Esophagus muscularis mucosa (tissue), 4 donors: ENCODE measurements at regions not wholly inside any gene's neighbourhood (a gene's known extent, or its start where the extent isn't known, plus 50 kb on each side); places are given as distances from the start of the nearest gene placed in this dataset.

Experiments
- DNase-seq: peaks from one replicate; pipeline ENCODE4 v3.0.0-alpha.2; 2017; ENCODE audit errors: extremely low spot score
- H3K27ac ChIP-seq, 4 donors: fragments of 200-600 bp; sonication (generic); replicated peaks in 1 of 4; 1 replicate in 3 of 4; 2 replicates in 1 of 4; pipeline ENCODE4 v1.5.1; 2016 to 2019; ENCODE audit warnings: mild to moderate bottlenecking in 1 of 4
- H3K27me3 ChIP-seq, 4 donors: fragments of 200-600 bp; sonication (generic); one replicate each; pipeline versions ENCODE4 v1.5.1 to v1.6.0; 2016 to 2019
- H3K36me3 ChIP-seq, 4 donors: fragments of 200-600 bp; sonication (generic); one replicate each; pipeline ENCODE4 v1.5.1; 2016 to 2019
- H3K4me1 ChIP-seq, 4 donors: fragments of 200-600 bp; sonication (generic); one replicate each; pipeline ENCODE4 v1.5.1; 2016 to 2019
- H3K4me3 ChIP-seq, 4 donors: fragments of 200-600 bp; sonication (generic); 1 replicate in 2 of 4; 2 replicates in 2 of 4; pipeline ENCODE4 v1.5.1; 2016 to 2019; ENCODE audit warnings: mild to moderate bottlenecking in 4 of 4, moderate library complexity in 1 of 4
- H3K9me3 ChIP-seq, 4 donors: fragments of 200-600 bp; sonication (generic); 1 replicate in 3 of 4; 2 replicates in 1 of 4; pipeline ENCODE4 v1.5.1; 2016 to 2019
- CTCF ChIP-seq, 3 experiments: fragments of 200-600 bp in 2 of 3; fragments of 450-650 bp in 1 of 3; sonication (generic) in 2 of 3; IDR thresholded peaks; one replicate each; pipeline ENCODE4 v1.5.1; 2017 to 2019; ENCODE audit warnings: antibody characterized with exemption in 3 of 3, mild to moderate bottlenecking in 2 of 3, moderate library complexity in 1 of 3
- EP300 ChIP-seq: sonication (generic); formaldehyde crosslinking; IDR thresholded peaks from one replicate; pipeline ENCODE4 v1.6.1; 2017; ENCODE audit warnings: antibody characterized with exemption
- POLR2A ChIP-seq: fragments of 450-650 bp; IDR thresholded peaks from one replicate; pipeline ENCODE4 v1.6.1; 2017; ENCODE audit warnings: antibody characterized with exemption, moderate library complexity, mild to moderate bottlenecking, low read depth
- POLR2AphosphoS5 ChIP-seq, 2 donors: sonication (generic); formaldehyde crosslinking; IDR thresholded peaks; one replicate each; pipeline ENCODE4 v1.6.1; 2017; ENCODE audit warnings: antibody characterized with exemption in 2 of 2
- WGBS: methylation state at CpG from one replicate; pipeline ENCODE4 v1.1.5; 2018; 5-methylcytosine and 5-hydroxymethylcytosine counted together
- intact Hi-C: fragments of 100-400 bp; cut with DNase I; formaldehyde crosslinking; loops from one replicate; pipeline ENCODE4 v1.15.1; 2023

GRCh38 chr2:128475427-128476211, 157.0 kb upstream of the HS6ST1 start:
- WGBS = 89% methylated on average over 13 of the region's 17 CpGs
- Histone ChIP-seq H3K27me3 (peaks cover 0 to 4% (median 0%) of the 10 kb centered on the region in 4 donors), H3K36me3 (no peaks in the 10 kb centered on the region), H3K4me1 (peaks cover 8 to 23% (median 19%) of the 10 kb centered on the region in 4 donors), H3K9me3 (peaks cover 0 to under 1% (median under 1%) of the 10 kb centered on the region in 4 donors), H3K4me3 (no peak overlapping the region), H3K27ac (no peak overlapping the region)
- peak; percentile 91 for DNase-seq
- intact Hi-C loops = no loop called here
- TF ChIP-seq EP300 (no peak), CTCF (IDR thresholded peaks at IDR 0.05) (no peak), POLR2A (no peak), POLR2AphosphoS5 (IDR thresholded peaks at IDR 0.05) (no peak)

- DNase-seq = peak; percentile 75
- peaks cover 0 to 3% (median 0%) of the 10 kb centered on the region in 4 donors for H3K9me3 ChIP-seq
- peaks cover 8 to 23% (median 19%) of the 10 kb centered on the region in 4 donors for H3K4me1 ChIP-seq
- WGBS = 93% methylated on average over 9 of the region's 12 CpGs
- TF ChIP-seq EP300 = no peak
- no peak for TF ChIP-seq POLR2AphosphoS5 (IDR thresholded peaks at IDR 0.05)
- no peak for TF ChIP-seq POLR2A
- TF ChIP-seq CTCF (IDR thresholded peaks at IDR 0.05) = no peak
- H3K27me3 ChIP-seq = peaks cover 0 to 4% (median 0%) of the 10 kb centered on the region in 4 donors
- intact Hi-C loops = no loop called here
- H3K27ac ChIP-seq = no peak overlapping the region
- H3K36me3 ChIP-seq = no peaks in the 10 kb centered on the region
- H3K4me3 ChIP-seq = no peak overlapping the region
These were observed 158.6 kb upstream of the HS6ST1 start for GRCh38 chr2:128477026-128477820.

GRCh38 chr2:128477891-128478290, 159.2 kb upstream of the HS6ST1 start:
- intact Hi-C loops = no loop called here
- H3K27me3 ChIP-seq = peaks cover 0 to 4% (median 0%) of the 10 kb centered on the region in 4 donors
- no peak overlapping the region for H3K4me3 ChIP-seq
- no peak overlapping the region for H3K27ac ChIP-seq
- TF ChIP-seq POLR2AphosphoS5 (IDR thresholded peaks at IDR 0.05) = no peak
- TF ChIP-seq CTCF (IDR thresholded peaks at IDR 0.05) = no peak
- no peak for TF ChIP-seq EP300
- no peak for TF ChIP-seq POLR2A
- no peaks in the 10 kb centered on the region for H3K36me3 ChIP-seq
- H3K9me3 ChIP-seq = peaks cover 0 to 3% (median 0%) of the 10 kb centered on the region in 4 donors
- peaks cover 8 to 16% (median 13%) of the 10 kb centered on the region in 4 donors for H3K4me1 ChIP-seq
- DNase-seq = peak; percentile 77
- WGBS = 92% methylated on average over 2 of the region's 2 CpGs

- TF ChIP-seq POLR2A (no peak), POLR2AphosphoS5 (IDR thresholded peaks at IDR 0.05) (no peak), CTCF (IDR thresholded peaks at IDR 0.05) (no peak), EP300 (no peak)
- DNase-seq = peak; percentile 74
- 94% methylated on average over 23 of the region's 34 CpGs for WGBS
These were observed 167.3 kb upstream of the HS6ST1 start for GRCh38 chr2:128485761-128486639.

More at GRCh38 chr2:128485761-128486639, 167.3 kb upstream of the HS6ST1 start:
- peaks cover 0 to 3% (median 0%) of the 10 kb centered on the region in 4 donors for H3K9me3 ChIP-seq
- H3K27me3 ChIP-seq = peaks cover 0 to 4% (median 2%) of the 10 kb centered on the region in 4 donors
- H3K27ac ChIP-seq = no peak overlapping the region
- no peaks in the 10 kb centered on the region for H3K36me3 ChIP-seq
- H3K4me1 ChIP-seq = no peaks in the 10 kb centered on the region
- intact Hi-C loops = no loop called here
- H3K4me3 ChIP-seq = no peak overlapping the region
